Loucy (cell line): ENCODE measurements at regions not wholly inside any gene's neighbourhood (a gene's known extent, or its start where the extent isn't known, plus 50 kb on each side); places are given as distances from the start of the nearest gene placed in this dataset.

Experiments
- EZH2phosphoT487 ChIP-seq: fragments of 200-600 bp; IDR thresholded peaks from 2 replicates; pipeline ENCODE4 v1.6.1; 2018; ENCODE audit warnings: antibody characterized with exemption, mild to moderate bottlenecking, moderate library complexity, borderline replicate concordance
- TF ChIP-seq, protein P1 (sequence below): fragments of 200-600 bp; sonication (generic); conservative IDR thresholded peaks from 2 replicates; pipeline ENCODE4 v1.5.1; 2014; ENCODE audit warnings: mild to moderate bottlenecking, antibody characterized with exemption, low read length

DNA sequence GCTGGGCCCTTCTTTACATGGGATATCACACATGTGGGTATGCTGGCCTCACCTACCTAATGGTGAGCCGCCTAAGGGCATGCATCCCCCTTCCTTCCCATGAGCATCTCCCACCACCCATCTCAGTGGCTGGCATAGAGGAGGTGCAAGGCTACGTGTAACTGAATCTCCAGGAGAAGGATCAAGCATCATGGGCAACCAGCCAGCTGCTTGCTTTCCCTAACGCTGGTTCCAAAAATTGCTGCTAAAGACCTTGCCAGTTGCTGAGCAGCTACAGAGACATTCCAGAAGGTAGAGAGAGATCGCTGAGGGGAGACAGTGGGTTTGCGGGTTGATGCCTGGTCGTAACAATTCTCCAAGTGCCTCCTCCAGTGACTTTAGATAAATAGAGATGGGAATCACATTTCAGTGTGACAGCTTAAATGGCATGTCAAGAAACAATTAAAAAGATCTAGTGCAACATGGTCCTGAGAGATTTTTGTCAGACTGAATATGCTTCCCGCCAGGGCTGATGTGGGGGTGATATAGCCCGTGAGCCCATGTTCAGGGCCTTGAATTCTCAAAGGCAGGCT, 378.4 kb upstream of the CDH5 start:
- TF ChIP-seq, protein P1, sequence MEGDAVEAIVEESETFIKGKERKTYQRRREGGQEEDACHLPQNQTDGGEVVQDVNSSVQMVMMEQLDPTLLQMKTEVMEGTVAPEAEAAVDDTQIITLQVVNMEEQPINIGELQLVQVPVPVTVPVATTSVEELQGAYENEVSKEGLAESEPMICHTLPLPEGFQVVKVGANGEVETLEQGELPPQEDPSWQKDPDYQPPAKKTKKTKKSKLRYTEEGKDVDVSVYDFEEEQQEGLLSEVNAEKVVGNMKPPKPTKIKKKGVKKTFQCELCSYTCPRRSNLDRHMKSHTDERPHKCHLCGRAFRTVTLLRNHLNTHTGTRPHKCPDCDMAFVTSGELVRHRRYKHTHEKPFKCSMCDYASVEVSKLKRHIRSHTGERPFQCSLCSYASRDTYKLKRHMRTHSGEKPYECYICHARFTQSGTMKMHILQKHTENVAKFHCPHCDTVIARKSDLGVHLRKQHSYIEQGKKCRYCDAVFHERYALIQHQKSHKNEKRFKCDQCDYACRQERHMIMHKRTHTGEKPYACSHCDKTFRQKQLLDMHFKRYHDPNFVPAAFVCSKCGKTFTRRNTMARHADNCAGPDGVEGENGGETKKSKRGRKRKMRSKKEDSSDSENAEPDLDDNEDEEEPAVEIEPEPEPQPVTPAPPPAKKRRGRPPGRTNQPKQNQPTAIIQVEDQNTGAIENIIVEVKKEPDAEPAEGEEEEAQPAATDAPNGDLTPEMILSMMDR: no peak
- no peak for TF ChIP-seq EZH2phosphoT487
